ENCODE measurements at regions not wholly inside any gene's neighbourhood (a gene's known extent, or its start where the extent isn't known, plus 50 kb on each side); places are given as distances from the start of the nearest gene placed in this dataset.
"Not testable (repeated sequence)": the region's sequence is repeated elsewhere in the genome, so short reads cannot be mapped to it uniquely, and the experiment has no call there.

- DNase-seq (ENCODE audit: extremely low read depth in 1 of 2, low read depth in 1 of 2): no peak
Observed at GRCh38 chr5:74465724-74466123, 174.8 kb downstream of the ENC1 start.

DNA sequence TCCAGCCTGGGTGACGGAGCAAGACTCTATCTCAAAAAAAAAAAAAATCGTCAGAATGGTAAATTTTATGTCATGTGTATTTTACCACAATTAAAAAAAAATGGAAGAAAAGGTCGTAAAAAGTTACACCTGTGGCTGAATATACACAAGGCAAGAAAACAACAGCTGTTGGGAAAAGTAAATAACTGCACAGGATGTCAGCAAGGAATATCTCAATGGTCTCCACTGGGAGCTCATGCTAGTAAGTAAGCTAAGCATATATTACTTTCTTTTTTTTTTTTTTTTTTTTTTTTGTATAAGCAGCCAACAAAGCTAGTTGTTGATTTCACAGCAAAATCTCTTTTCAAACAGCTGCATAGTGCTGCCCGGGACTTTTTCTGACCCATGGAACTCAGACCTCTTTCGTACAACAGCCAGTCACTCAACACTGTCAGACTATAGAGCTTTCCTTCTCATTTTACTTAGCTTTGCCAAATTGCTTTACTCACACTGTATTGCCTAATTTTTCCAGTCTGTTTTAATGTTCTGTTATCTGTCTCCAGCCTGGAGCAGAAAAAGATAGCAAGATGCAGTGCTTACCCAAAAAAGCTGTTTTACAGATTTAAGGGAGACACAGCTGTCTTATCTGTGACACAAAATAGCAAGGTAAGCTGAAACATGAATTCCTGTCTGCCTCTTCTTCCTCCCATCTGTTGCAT lies 175.9 kb downstream of the ENC1 start:
- no peak for DNase-seq (ENCODE audit: extremely low read depth in 1 of 2, low read depth in 1 of 2)

GRCh38 chr5:74462356-74462755 lies 178.2 kb downstream of the ENC1 start:
- DNase-seq (ENCODE audit: extremely low read depth in 1 of 2, low read depth in 1 of 2): no peak

- no peak for DNase-seq (ENCODE audit: extremely low read depth in 1 of 2, low read depth in 1 of 2)
Observed at GRCh38 chr5:74461251-74461650, 179.3 kb downstream of the ENC1 start.

DNA sequence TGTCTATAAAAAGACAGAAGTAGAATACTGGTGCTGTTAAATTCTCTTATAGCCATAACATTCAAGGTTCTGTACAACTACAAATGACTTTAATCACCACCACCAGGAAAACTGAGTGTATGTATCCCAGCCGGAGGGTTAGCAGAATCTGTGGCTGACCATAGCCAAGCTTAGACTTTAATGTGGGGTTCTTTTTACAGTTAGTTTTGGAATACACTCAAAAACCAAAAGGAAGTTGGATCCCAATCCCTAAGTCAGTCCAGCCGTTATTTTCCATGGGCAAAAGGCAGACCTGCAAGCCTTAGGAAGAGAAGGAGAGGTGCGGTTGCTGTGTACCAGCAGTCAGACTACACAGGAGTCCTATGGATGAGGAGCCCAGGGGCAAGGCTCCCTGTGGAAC lies 179.8 kb downstream of the ENC1 start:
- DNase-seq (ENCODE audit: extremely low read depth in 1 of 2, low read depth in 1 of 2): no peak

DNA sequence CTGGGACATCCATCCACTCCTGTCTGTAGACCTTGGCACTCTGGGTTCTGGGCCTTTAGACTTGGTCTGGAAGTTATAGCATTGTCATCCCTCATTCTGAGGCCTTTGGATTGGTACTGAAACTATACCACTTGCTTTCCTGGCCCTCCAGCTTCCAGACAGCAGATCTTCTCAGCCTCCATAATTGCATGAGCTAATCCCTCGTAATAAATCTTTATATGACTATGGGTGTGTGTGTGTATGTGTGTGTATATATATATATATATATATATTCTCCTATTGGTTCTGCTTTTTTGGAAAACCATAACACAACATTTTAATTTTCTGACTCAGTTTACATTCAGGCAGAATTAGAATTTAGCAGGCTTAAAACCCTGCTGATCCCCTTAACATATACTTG lies 180.5 kb downstream of the ENC1 start:
- DNase-seq (ENCODE audit: extremely low read depth in 1 of 2, low read depth in 1 of 2): no peak

DNA sequence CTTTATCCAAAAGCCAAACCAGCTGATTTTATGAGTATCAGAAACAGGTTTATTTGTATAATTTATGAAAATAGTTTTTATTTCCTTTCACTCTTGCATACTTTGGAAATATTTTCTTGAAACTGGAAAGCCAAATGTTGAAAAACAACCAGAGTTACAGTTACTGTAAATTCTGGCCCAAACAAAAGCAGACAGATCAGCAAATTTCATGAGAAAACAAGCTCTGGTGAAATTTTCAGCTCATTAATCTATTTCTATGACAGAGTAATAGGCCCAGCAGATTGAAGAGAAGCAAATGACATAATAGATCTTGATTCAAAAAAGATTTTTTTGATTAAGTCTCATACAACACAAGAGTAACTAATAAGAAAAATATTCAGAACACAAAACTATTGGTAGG lies 182.7 kb downstream of the ENC1 start:
- no peak for DNase-seq (ENCODE audit: extremely low read depth in 1 of 2, low read depth in 1 of 2)

GRCh38 chr5:74454263-74455030 lies 186.1 kb downstream of the ENC1 start:
- no peak for DNase-seq (ENCODE audit: extremely low read depth in 1 of 2, low read depth in 1 of 2)

GRCh38 chr5:74452856-74453255 lies 187.7 kb downstream of the ENC1 start:
- DNase-seq (ENCODE audit: extremely low read depth in 1 of 2, low read depth in 1 of 2): no peak

GRCh38 chr5:74450095-74450494 lies 190.4 kb downstream of the ENC1 start:
- DNase-seq (ENCODE audit: extremely low read depth in 1 of 2, low read depth in 1 of 2): no peak

- DNase-seq (ENCODE audit: extremely low read depth in 1 of 2, low read depth in 1 of 2): no peak
Observed at GRCh38 chr5:74446725-74447241, 193.7 kb downstream of the ENC1 start.

DNA sequence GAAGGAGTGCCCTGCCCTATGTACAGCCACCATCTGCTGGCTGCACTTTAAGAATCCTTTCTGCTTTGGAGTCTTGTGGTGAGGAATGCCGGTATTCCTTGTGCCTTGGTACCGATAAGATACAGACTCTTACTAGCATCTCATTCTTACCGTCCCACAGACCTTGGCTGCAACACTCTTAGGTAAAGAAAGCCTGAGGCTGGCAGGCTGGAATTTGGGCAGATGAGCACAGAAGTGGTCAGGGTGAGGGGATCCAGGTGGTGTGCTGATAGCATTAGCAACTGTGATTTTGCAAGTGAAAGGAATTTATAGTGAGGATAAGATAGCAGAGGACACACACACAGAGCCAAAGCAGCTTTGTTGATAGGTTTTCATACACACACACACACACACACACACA lies 198.1 kb downstream of the ENC1 start:
- DNase-seq (ENCODE audit: extremely low read depth in 1 of 2, low read depth in 1 of 2): no peak

DNA sequence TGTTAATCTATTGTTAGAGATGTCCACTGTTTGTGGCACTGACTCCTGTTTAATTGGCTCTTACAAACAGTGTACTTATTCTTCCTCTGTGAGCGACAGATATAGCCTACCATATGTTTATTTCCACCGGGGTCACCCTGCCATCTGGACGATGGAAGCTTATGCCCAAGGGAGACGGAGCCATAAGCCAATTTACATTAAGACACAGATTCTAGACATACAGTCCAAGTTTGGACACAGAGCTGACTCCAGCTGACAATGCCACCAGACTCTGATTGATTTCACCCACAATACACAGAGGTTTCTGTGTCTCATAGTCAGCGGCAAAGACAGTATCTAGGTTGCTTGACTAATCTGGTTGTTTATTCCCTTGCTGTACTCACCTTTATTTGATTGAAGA lies 198.9 kb downstream of the ENC1 start:
- no peak for DNase-seq (ENCODE audit: extremely low read depth in 1 of 2, low read depth in 1 of 2)

DNA sequence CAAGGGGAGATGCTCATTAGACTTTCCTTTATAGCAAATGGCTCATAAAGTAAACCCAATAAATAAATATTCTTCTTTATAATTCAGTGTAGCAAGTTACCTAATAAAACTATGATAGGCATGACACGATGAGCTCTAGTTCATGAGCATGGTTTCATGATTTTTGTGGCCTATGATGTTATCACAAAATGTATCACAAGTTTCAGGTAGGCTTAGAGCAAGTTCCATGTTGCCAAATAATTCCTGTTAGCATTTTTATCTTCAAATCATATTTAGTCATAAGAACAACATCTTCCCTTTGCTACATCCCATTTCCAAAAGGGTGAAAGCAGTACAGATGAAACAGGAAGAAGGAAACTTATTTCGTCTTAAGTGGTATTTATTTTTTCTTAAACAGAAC lies 200.2 kb downstream of the ENC1 start:
- DNase-seq (ENCODE audit: extremely low read depth in 1 of 2, low read depth in 1 of 2): no peak

- not testable (repeated sequence) for DNase-seq (ENCODE audit: extremely low read depth in 1 of 2, low read depth in 1 of 2)
Observed at GRCh38 chr5:74437870-74438269, 202.7 kb downstream of the ENC1 start.

- no peak for DNase-seq (ENCODE audit: extremely low read depth in 1 of 2, low read depth in 1 of 2)
Observed at GRCh38 chr5:74433896-74434829, 206.4 kb downstream of the ENC1 start.

- DNase-seq (ENCODE audit: extremely low read depth in 1 of 2, low read depth in 1 of 2): no peak
Observed at GRCh38 chr5:74433255-74433895, 207.2 kb downstream of the ENC1 start.

GRCh38 chr5:74432721-74433120 lies 207.8 kb downstream of the ENC1 start:
- DNase-seq (ENCODE audit: extremely low read depth in 1 of 2, low read depth in 1 of 2): no peak

DNA sequence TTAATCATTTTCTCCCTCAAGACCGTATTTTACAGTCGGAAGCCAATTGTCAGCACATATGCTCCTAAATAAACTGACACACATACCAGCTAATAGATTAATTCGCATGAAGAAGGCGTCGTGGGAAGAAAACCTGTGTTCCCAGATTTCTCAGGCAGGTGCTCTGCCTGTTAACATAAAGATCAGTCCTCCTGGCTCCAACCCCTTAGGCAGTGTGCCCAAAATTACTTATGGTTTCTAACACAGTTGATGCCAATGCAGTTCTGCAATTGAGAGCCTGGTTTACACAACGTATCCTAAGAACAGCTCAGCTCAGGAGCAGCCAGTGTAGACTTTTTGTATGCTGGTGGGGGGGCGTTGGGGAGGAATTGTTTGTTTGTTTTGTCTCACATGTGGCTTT lies 208.3 kb downstream of the ENC1 start:
- no peak for DNase-seq (ENCODE audit: extremely low read depth in 1 of 2, low read depth in 1 of 2)

DNA sequence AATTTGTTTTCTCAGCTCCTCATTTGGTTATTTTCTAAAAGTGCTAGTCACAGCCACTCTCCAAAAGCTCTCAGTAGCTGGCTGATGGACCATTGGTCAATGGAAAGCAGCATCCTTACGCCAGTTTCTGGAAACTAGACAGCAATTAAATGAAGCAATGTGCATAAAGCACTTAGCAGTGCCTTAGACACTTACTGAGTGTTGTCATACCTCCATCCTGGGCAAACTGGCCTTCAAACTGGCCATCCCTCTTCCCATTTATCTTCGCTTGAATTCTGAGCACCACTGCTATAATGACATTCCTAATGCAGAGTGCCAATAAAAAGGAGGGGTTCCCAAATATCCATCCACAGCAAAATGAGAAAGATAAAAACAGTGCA lies 209.2 kb downstream of the ENC1 start:
- DNase-seq (ENCODE audit: extremely low read depth in 1 of 2, low read depth in 1 of 2): no peak
